ENCODE measurements at regions not wholly inside any gene's neighbourhood (a gene's known extent, or its start where the extent isn't known, plus 50 kb on each side); places are given as distances from the start of the nearest gene placed in this dataset.

GRCh38 chr5:158470764-158471534 is 612.0 kb upstream of the CLINT1 start:
- Mint-ChIP-seq H3K9me3 (no peaks in the 10 kb centered on the region), H3K4me1 (peaks cover 7% of the 10 kb centered on the region), H3K36me3 (no peaks in the 10 kb centered on the region), H3K4me3 (no peak overlapping the region), H3K27ac (no peak overlapping the region), H3K27me3 (no peaks in the 10 kb centered on the region)
- no peak for ATAC-seq

- Mint-ChIP-seq H3K27ac (no peak overlapping the region), H3K36me3 (no peaks in the 10 kb centered on the region), H3K4me3 (no peak overlapping the region), H3K27me3 (no peaks in the 10 kb centered on the region), H3K9me3 (no peaks in the 10 kb centered on the region), H3K4me1 (peaks cover 24% of the 10 kb centered on the region)
- no peak for ATAC-seq
Observed at GRCh38 chr5:158468444-158468843, 609.5 kb upstream of the CLINT1 start.

GRCh38 chr5:158466191-158466590 is 607.2 kb upstream of the CLINT1 start:
- Mint-ChIP-seq H3K36me3 (no peaks in the 10 kb centered on the region), H3K4me1 (peaks cover 24% of the 10 kb centered on the region), H3K27me3 (no peaks in the 10 kb centered on the region), H3K4me3 (no peak overlapping the region), H3K27ac (no peak overlapping the region), H3K9me3 (no peaks in the 10 kb centered on the region)
- ATAC-seq = no peak

GRCh38 chr5:158465086-158465972 is 606.4 kb upstream of the CLINT1 start:
- no peaks in the 10 kb centered on the region for H3K27me3 Mint-ChIP-seq
- no peaks in the 10 kb centered on the region for H3K9me3 Mint-ChIP-seq
- H3K4me1 Mint-ChIP-seq = peaks cover 24% of the 10 kb centered on the region
- H3K27ac Mint-ChIP-seq = peak overlapping the region; percentile 69
- H3K4me3 Mint-ChIP-seq = no peak overlapping the region
- H3K36me3 Mint-ChIP-seq = no peaks in the 10 kb centered on the region
- no peak for ATAC-seq

GRCh38 chr5:158464383-158464782 is 605.4 kb upstream of the CLINT1 start:
- H3K27ac Mint-ChIP-seq = peak overlapping the region; percentile 69
- H3K4me3 Mint-ChIP-seq = no peak overlapping the region
- peak; percentile 71 for ATAC-seq
- H3K36me3 Mint-ChIP-seq = no peaks in the 10 kb centered on the region
- no peaks in the 10 kb centered on the region for H3K9me3 Mint-ChIP-seq
- H3K4me1 Mint-ChIP-seq = peaks cover 24% of the 10 kb centered on the region
- H3K27me3 Mint-ChIP-seq = no peaks in the 10 kb centered on the region

- Mint-ChIP-seq H3K27me3 (no peaks in the 10 kb centered on the region), H3K4me3 (no peak overlapping the region), H3K9me3 (no peaks in the 10 kb centered on the region), H3K4me1 (peaks cover 24% of the 10 kb centered on the region), H3K36me3 (no peaks in the 10 kb centered on the region), H3K27ac (peak overlapping the region; percentile 69)
- ATAC-seq = peak; percentile 39
Observed at GRCh38 chr5:158463938-158464337, 605.0 kb upstream of the CLINT1 start.

GRCh38 chr5:158463188-158463587 is 604.2 kb upstream of the CLINT1 start:
- no peaks in the 10 kb centered on the region for H3K27me3 Mint-ChIP-seq
- H3K36me3 Mint-ChIP-seq = no peaks in the 10 kb centered on the region
- H3K4me3 Mint-ChIP-seq = no peak overlapping the region
- peaks cover 24% of the 10 kb centered on the region for H3K4me1 Mint-ChIP-seq
- H3K9me3 Mint-ChIP-seq = no peaks in the 10 kb centered on the region
- no peak for ATAC-seq
- H3K27ac Mint-ChIP-seq = no peak overlapping the region

GRCh38 chr5:158462349-158463114 is 603.6 kb upstream of the CLINT1 start:
- Mint-ChIP-seq H3K4me3 (no peak overlapping the region), H3K27ac (no peak overlapping the region), H3K27me3 (no peaks in the 10 kb centered on the region), H3K4me1 (peaks cover 24% of the 10 kb centered on the region), H3K9me3 (no peaks in the 10 kb centered on the region), H3K36me3 (no peaks in the 10 kb centered on the region)
- no peak for ATAC-seq

GRCh38 chr5:158461240-158461854 is 602.4 kb upstream of the CLINT1 start:
- ATAC-seq = no peak
- no peaks in the 10 kb centered on the region for H3K9me3 Mint-ChIP-seq
- H3K4me3 Mint-ChIP-seq = no peak overlapping the region
- H3K4me1 Mint-ChIP-seq = peaks cover 21% of the 10 kb centered on the region
- H3K27me3 Mint-ChIP-seq = no peaks in the 10 kb centered on the region
- H3K36me3 Mint-ChIP-seq = no peaks in the 10 kb centered on the region
- H3K27ac Mint-ChIP-seq = no peak overlapping the region

GRCh38 chr5:158458086-158458485 is 599.1 kb upstream of the CLINT1 start:
- no peak overlapping the region for H3K27ac Mint-ChIP-seq
- no peaks in the 10 kb centered on the region for H3K36me3 Mint-ChIP-seq
- no peak for ATAC-seq
- no peaks in the 10 kb centered on the region for H3K9me3 Mint-ChIP-seq
- no peaks in the 10 kb centered on the region for H3K4me1 Mint-ChIP-seq
- no peak overlapping the region for H3K4me3 Mint-ChIP-seq
- H3K27me3 Mint-ChIP-seq = no peaks in the 10 kb centered on the region

GRCh38 chr5:158456756-158457155 is 597.8 kb upstream of the CLINT1 start:
- H3K27me3 Mint-ChIP-seq = no peaks in the 10 kb centered on the region
- H3K4me3 Mint-ChIP-seq = no peak overlapping the region
- no peaks in the 10 kb centered on the region for H3K4me1 Mint-ChIP-seq
- no peak overlapping the region for H3K27ac Mint-ChIP-seq
- H3K9me3 Mint-ChIP-seq = no peaks in the 10 kb centered on the region
- no peaks in the 10 kb centered on the region for H3K36me3 Mint-ChIP-seq
- peak; percentile 31 for ATAC-seq

GRCh38 chr5:158456241-158456640 is 597.3 kb upstream of the CLINT1 start:
- no peak for ATAC-seq

GRCh38 chr5:158451993-158452672 is 593.2 kb upstream of the CLINT1 start:
- Mint-ChIP-seq H3K4me1 (no peaks in the 10 kb centered on the region), H3K4me3 (no peak overlapping the region), H3K9me3 (no peaks in the 10 kb centered on the region), H3K36me3 (no peaks in the 10 kb centered on the region), H3K27ac (no peak overlapping the region), H3K27me3 (no peaks in the 10 kb centered on the region)
- ATAC-seq = no peak

More at GRCh38 chr5:158456241-158456640, 597.3 kb upstream of the CLINT1 start:
- H3K36me3 Mint-ChIP-seq = no peaks in the 10 kb centered on the region
- no peak overlapping the region for H3K27ac Mint-ChIP-seq
- H3K9me3 Mint-ChIP-seq = no peaks in the 10 kb centered on the region
- H3K4me3 Mint-ChIP-seq = no peak overlapping the region
- H3K27me3 Mint-ChIP-seq = no peaks in the 10 kb centered on the region
- no peaks in the 10 kb centered on the region for H3K4me1 Mint-ChIP-seq

- ATAC-seq = no peak
- H3K9me3 Mint-ChIP-seq = no peaks in the 10 kb centered on the region
- no peaks in the 10 kb centered on the region for H3K36me3 Mint-ChIP-seq
- no peak overlapping the region for H3K27ac Mint-ChIP-seq
- H3K4me3 Mint-ChIP-seq = no peak overlapping the region
- no peaks in the 10 kb centered on the region for H3K27me3 Mint-ChIP-seq
- H3K4me1 Mint-ChIP-seq = no peaks in the 10 kb centered on the region
Observed at GRCh38 chr5:158451203-158451992, 592.5 kb upstream of the CLINT1 start.

Measured in stimulated activated memory B cell treated with anti-CD40 and anti-IgM and Interleukin-4, amounts not matched to agents 10 μg/mL and 1 μg/mL and 100 μg/mL, for 72 hours (primary cell).